Thoracic aorta (tissue), 2 donors: ENCODE measurements at regions not wholly inside any gene's neighbourhood (a gene's known extent, or its start where the extent isn't known, plus 50 kb on each side); places are given as distances from the start of the nearest gene placed in this dataset.

ENCODE experiments used
- ATAC-seq: fragments of 150-250 bp; one replicate; pipeline ENCODE4 v1.8.0; 2017; ENCODE audit warnings: low read depth; ENCODE audit not compliant: insufficient number of reproducible peaks, low FRiP score
- DNase-seq: peaks from one replicate; pipeline ENCODE4 v3.0.0-alpha.2; 2020; ENCODE audit warnings: low spot score
- H3K27ac ChIP-seq, 2 donors: fragments of 200-600 bp; sonication (generic); 1 replicate in 1 of 2; 2 replicates in 1 of 2; pipeline ENCODE4 v1.5.1; 2016; ENCODE audit warnings: mild to moderate bottlenecking in 2 of 2, moderate library complexity in 2 of 2
- H3K27me3 ChIP-seq: fragments of 200-600 bp; sonication (generic); replicated peaks from 2 replicates; pipeline ENCODE4 v1.6.0; 2016; ENCODE audit warnings: mild to moderate bottlenecking; ENCODE audit not compliant: insufficient read depth
- H3K36me3 ChIP-seq: fragments of 200-600 bp; sonication (generic); one replicate; pipeline ENCODE4 v1.5.1; 2016
- H3K4me1 ChIP-seq, 2 donors: fragments of 200-600 bp; sonication (generic); 1 replicate in 1 of 2; 2 replicates in 1 of 2; pipeline versions ENCODE4 v1.5.1 to v1.6.0; 2016; ENCODE audit warnings: low read depth in 2 of 2, mild to moderate bottlenecking in 1 of 2; ENCODE audit not compliant: control insufficient read depth in 1 of 2
- H3K4me3 ChIP-seq: fragments of 200-600 bp; sonication (generic); 2 replicates; pipeline ENCODE4 v1.5.1; 2016; ENCODE audit warnings: mild to moderate bottlenecking
- H3K9me3 ChIP-seq: fragments of 200-600 bp; sonication (generic); 2 replicates; pipeline ENCODE4 v1.5.1; 2016
- TF ChIP-seq, protein P1 (sequence below): fragments of 200-600 bp; sonication (generic); IDR thresholded peaks from one replicate; pipeline ENCODE4 v1.5.1; 2019; ENCODE audit warnings: antibody characterized with exemption

DNA sequence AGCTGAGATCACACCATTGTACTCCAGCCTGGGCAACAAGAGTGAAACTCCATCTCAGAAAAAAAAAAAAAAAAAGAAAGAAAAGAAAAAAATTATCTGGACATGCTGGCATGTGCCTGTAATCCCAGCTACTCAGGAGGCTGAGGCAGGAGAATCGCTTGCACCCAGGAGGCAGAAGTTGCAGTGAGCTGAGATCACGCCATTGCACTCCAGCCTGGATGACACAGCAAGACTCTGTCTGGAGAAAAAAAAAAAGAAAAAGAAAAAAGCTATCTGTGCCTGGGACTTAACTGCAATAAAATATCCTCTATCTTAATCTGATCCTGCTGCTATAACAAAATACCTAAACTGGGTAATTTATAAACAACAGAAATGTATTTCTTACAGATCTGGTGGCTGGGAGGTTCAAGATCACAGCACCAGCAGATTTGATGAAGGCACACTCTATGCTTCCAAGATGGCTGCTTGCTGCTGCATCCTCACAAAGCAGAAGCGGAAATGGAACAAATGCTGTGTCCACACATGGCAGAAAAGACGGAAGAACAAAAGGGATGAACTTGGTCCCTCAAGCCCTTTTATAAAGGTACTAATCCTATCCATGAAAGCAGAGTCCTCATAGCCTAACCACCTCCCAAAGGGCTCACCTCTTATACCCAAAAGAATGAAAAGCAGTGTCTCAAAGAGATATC is 273.3 kb upstream of the JARID2 start:
- no peak for ATAC-seq
- Histone ChIP-seq H3K4me3 (no peak overlapping the region), H3K27ac (no peak overlapping the region), H3K27me3 (no peaks in the 10 kb centered on the region), H3K4me1 (no peaks in the 10 kb centered on the region), H3K36me3 (no peaks in the 10 kb centered on the region), H3K9me3 (peaks cover 4% of the 10 kb centered on the region)
- TF ChIP-seq, protein P1, sequence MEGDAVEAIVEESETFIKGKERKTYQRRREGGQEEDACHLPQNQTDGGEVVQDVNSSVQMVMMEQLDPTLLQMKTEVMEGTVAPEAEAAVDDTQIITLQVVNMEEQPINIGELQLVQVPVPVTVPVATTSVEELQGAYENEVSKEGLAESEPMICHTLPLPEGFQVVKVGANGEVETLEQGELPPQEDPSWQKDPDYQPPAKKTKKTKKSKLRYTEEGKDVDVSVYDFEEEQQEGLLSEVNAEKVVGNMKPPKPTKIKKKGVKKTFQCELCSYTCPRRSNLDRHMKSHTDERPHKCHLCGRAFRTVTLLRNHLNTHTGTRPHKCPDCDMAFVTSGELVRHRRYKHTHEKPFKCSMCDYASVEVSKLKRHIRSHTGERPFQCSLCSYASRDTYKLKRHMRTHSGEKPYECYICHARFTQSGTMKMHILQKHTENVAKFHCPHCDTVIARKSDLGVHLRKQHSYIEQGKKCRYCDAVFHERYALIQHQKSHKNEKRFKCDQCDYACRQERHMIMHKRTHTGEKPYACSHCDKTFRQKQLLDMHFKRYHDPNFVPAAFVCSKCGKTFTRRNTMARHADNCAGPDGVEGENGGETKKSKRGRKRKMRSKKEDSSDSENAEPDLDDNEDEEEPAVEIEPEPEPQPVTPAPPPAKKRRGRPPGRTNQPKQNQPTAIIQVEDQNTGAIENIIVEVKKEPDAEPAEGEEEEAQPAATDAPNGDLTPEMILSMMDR, result no peak
- no peak for DNase-seq

DNA sequence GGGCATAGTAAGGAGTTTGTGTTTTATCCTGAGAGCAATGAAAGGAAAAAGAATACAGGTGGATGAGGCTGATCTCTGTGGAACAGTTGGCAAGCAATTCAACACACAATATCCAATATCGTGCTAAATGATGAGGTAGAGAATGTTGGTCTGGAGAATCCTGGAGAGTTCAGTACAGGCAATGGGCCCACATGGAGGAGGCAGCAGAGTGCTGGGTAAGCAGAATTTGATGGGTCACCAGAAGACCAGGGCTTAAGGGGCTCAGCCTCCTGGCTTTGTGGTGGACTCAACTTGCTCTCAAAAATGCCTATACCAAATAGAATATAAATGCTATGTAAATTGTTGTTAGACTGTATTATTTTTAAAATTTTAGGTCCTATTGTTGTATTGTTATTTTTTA is 271.5 kb upstream of the JARID2 start:
- ATAC-seq, result no peak
- Histone ChIP-seq H3K27me3 (no peaks in the 10 kb centered on the region), H3K27ac (no peak overlapping the region), H3K4me3 (no peak overlapping the region), H3K9me3 (no peaks in the 10 kb centered on the region), H3K4me1 (no peaks in the 10 kb centered on the region), H3K36me3 (no peaks in the 10 kb centered on the region)
- TF ChIP-seq, protein P1, result no peak
- DNase-seq, result no peak

DNA sequence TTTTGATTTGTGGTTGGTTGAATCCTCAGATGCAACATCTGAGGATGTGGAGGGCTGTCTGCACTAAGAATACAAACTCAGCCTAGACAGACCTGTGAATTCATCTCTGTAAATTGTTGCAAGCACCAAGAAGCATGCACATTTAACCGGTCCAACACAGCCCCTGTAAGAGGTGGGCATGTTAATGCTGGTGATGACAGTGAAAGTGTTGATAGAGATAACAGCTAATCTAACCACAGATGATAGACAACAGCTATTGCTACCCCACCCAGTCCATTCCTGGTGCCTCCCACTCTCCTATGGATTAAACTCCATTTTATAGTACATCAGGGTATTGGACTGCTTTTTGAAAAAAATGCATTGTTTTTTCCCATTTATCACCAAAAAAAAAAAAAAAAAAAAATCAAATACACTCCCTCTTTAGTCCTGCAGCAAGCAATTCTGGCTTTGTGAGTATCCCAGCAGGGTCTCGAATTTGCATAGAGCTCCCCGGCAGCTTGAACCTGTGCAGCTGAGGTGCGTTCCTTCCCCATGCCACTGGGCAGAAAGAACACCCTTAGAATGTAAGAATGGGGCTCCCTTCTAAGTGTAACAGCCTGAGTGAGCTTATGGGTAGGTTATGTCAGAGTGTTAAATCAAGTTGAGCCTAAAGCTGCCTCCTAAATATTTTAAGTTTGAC is 270.9 kb upstream of the JARID2 start:
- H3K4me1 ChIP-seq, result no peaks in the 10 kb centered on the region
- H3K27ac ChIP-seq, result no peak overlapping the region
- H3K9me3 ChIP-seq, result no peaks in the 10 kb centered on the region
- ATAC-seq (no peak), DNase-seq (no peak)
- no peak overlapping the region for H3K4me3 ChIP-seq
- no peaks in the 10 kb centered on the region for H3K36me3 ChIP-seq
- no peaks in the 10 kb centered on the region for H3K27me3 ChIP-seq
- TF ChIP-seq, protein P1, result no peak

DNA sequence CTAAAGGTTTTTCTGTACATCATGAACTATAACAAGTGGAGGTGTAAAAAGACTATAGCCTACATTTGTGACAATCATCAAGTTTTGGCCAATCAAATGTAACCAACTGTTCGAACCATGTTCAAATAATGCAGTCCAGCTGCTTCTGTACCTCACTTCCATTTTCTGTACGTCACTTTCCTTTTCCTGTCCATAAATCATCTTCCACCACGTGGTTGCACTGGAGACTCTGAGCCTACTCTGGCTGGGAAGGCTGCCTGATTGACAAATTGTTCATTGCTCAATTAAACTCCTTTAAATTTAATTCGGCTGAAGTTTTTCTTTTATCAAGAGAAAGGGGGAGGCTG is 270.4 kb upstream of the JARID2 start:
- Histone ChIP-seq H3K36me3 (no peaks in the 10 kb centered on the region), H3K9me3 (no peaks in the 10 kb centered on the region), H3K4me3 (no peak overlapping the region), H3K27ac (no peak overlapping the region), H3K4me1 (no peaks in the 10 kb centered on the region), H3K27me3 (no peaks in the 10 kb centered on the region)
- DNase-seq (no peak), ATAC-seq (no peak)
- TF ChIP-seq, protein P1, result no peak

DNA sequence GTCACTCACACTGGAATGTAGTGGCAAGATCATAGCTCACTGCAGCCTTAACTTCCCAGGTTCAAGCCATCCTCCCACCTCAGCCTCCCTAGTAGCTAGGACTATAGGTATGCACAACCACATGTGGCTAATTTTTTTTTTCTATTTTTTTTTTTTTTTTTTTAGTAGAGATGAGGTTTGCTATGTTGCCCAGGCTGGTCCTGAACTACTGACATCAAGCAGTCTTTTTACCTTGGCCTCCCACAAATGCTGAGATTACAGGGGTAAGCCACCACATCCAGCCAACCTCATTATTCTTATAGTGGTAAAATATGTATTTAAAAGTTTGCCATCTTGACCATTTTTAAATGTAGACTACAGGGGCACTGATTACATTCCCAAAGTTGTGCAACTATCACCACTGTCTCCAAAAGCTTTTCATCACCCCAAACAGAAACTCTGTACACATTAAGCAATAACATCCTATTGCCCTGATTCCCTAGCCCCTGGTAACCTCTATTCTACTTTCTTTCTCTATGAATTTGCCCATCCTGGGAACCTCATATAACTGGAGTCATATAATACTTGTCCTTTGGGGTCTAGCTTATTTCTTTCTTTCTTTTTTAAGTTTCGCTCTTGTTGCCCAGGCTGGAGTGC is 268.0 kb upstream of the JARID2 start:
- no peak overlapping the region for H3K27ac ChIP-seq
- no peak overlapping the region for H3K4me3 ChIP-seq
- TF ChIP-seq, protein P1, result no peak
- H3K36me3 ChIP-seq, result no peaks in the 10 kb centered on the region
- H3K27me3 ChIP-seq, result no peaks in the 10 kb centered on the region
- no peak for DNase-seq
- ATAC-seq, result no peak
- H3K9me3 ChIP-seq, result no peaks in the 10 kb centered on the region
- H3K4me1 ChIP-seq, result no peaks in the 10 kb centered on the region
